ENCODE measurements at regions not wholly inside any gene's neighbourhood (a gene's known extent, or its start where the extent isn't known, plus 50 kb on each side); places are given as distances from the start of the nearest gene placed in this dataset.

GRCh38 chr10:8233049-8233448 lies 178.6 kb downstream of the GATA3 start:
- no peaks in the 10 kb centered on the region for H3K36me3 ChIP-seq (ENCODE audit: control insufficient read depth in 2 of 2, extremely low read depth in 1 of 2, insufficient read depth in 2 of 2, low read length in 2 of 2)
- H3K4me1 ChIP-seq (ENCODE audit: control insufficient read depth, extremely low read depth, insufficient read depth, low read length) = no peaks in the 10 kb centered on the region
- no peak overlapping the region for H3K9ac ChIP-seq (replicated peaks; ENCODE audit: extremely low read depth, insufficient read depth, low read length)
- H3K9me1 ChIP-seq (replicated peaks; ENCODE audit: control insufficient read depth, extremely low read depth, insufficient read depth, low read length) = no peaks in the 10 kb centered on the region
- dilution Hi-C loops (cut with MboI; ENCODE audit: extremely low pct_ligation_motif_present, low sequenced_read_pairs) (no loop called here), intact Hi-C loops (cut with micrococcal nuclease) (no loop called here)
- H3K79me2 ChIP-seq (ENCODE audit: control insufficient read depth, insufficient read depth, low read length) = no peaks in the 10 kb centered on the region
- no peaks in the 10 kb centered on the region for H3K9me3 ChIP-seq (replicated peaks; ENCODE audit: control insufficient read depth, insufficient read depth, low read length)
- no peaks in the 10 kb centered on the region for H4K20me1 ChIP-seq (replicated peaks; ENCODE audit: control insufficient read depth, extremely low read depth, insufficient read depth, low read length)
- H2AFZ ChIP-seq (ENCODE audit: low read depth, low read length) = no peak overlapping the region
- no peak overlapping the region for H3K4me3 ChIP-seq (replicated peaks in 1 of 3; ENCODE audit: insufficient read depth in 1 of 3, low read depth in 1 of 3, low read length in 3 of 3)
- H3K4me2 ChIP-seq (ENCODE audit: insufficient read depth, low read length) = no peak overlapping the region
- FAIRE-seq = no peak
- no peaks in the 10 kb centered on the region for H3K27me3 ChIP-seq (ENCODE audit: control insufficient read depth in 2 of 2, insufficient read depth in 2 of 2, low read length in 2 of 2)
- TF ChIP-seq MAX (IDR thresholded peaks at IDR 0.05; ENCODE audit: insufficient read depth, insufficient read length) (no peak), GATA2 (IDR thresholded peaks at IDR 0.05; ENCODE audit: insufficient read depth, insufficient read length, low read depth, low read length) (no peak), FOS (IDR thresholded peaks at IDR 0.05; ENCODE audit: borderline replicate concordance, insufficient read depth, low read length) (no peak), POLR2AphosphoS5 (IDR thresholded peaks at IDR 0.05; ENCODE audit: insufficient read depth, low read depth, low read length) (no peak), CTCF (IDR thresholded peaks at IDR 0.05; ENCODE audit: extremely low read depth in 1 of 2, insufficient read depth in 1 of 2, low read depth in 1 of 2, low read length in 2 of 2) (no peak), MYC (IDR thresholded peaks at IDR 0.05; ENCODE audit: low read depth, low read length) (no peak), POLR2A (IDR thresholded peaks at IDR 0.05; ENCODE audit: low read depth, low read length) (no peak), JUN (IDR thresholded peaks at IDR 0.05; ENCODE audit: borderline replicate concordance, insufficient read depth, insufficient read length, low read depth) (no peak), EZH2 (IDR thresholded peaks at IDR 0.05; ENCODE audit: borderline replicate concordance, low read depth, low read length, severe bottlenecking) (no peak)
- POLR2A ChIA-PET = no interaction called here
- no TSS peak for BruUV-seq (replicated peaks)
- DNase-seq (ENCODE audit: low read depth, low spot score) = no peak
- H3K27ac ChIP-seq (ENCODE audit: insufficient read depth, low read depth, low read length) = no peak overlapping the region
- CTCF ChIA-PET = no interaction called here

Data from endothelial cell of umbilical vein (primary cell).